Neural progenitor cell (in vitro differentiated cells): ENCODE measurements at regions not wholly inside any gene's neighbourhood (a gene's known extent, or its start where the extent isn't known, plus 50 kb on each side); places are given as distances from the start of the nearest gene placed in this dataset.

Source experiments
- EZH2 ChIP-seq: fragments of 200-600 bp; sonication (generic); IDR thresholded peaks from 2 replicates; pipeline ENCODE4 v1.6.1; 2017; ENCODE audit warnings: antibody characterized with exemption, mild to moderate bottlenecking, moderate library complexity
- EZH2phosphoT487 ChIP-seq: fragments of 200-600 bp; sonication (generic); IDR thresholded peaks from 2 replicates; pipeline ENCODE4 v1.6.1; 2017; ENCODE audit warnings: antibody characterized with exemption
- TF ChIP-seq, protein P1 (sequence below): fragments of 200-600 bp; sonication (generic); IDR thresholded peaks from 2 replicates; pipeline ENCODE4 v1.5.1; 2017; ENCODE audit warnings: antibody characterized with exemption, mild to moderate bottlenecking

DNA sequence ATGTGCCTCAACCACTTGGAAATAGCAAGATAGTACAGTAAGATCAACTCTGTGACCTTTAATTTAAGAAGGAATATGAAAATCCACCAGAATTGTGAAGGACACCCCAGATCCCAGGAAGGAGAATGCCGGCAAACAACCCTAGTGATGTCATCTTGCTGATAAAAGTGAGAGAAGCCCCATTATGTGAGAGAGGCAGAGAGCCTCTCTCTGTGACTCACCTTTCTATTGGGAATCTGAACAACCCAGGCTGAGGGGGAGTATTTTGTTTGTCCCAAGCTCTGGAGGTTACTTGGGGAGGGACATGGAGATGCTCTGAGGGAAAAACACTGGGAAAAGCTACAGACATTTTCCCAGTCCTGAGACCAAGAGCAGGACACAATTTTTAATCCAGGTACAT, 188.3 kb upstream of the FERMT1 start:
- TF ChIP-seq, protein P1, sequence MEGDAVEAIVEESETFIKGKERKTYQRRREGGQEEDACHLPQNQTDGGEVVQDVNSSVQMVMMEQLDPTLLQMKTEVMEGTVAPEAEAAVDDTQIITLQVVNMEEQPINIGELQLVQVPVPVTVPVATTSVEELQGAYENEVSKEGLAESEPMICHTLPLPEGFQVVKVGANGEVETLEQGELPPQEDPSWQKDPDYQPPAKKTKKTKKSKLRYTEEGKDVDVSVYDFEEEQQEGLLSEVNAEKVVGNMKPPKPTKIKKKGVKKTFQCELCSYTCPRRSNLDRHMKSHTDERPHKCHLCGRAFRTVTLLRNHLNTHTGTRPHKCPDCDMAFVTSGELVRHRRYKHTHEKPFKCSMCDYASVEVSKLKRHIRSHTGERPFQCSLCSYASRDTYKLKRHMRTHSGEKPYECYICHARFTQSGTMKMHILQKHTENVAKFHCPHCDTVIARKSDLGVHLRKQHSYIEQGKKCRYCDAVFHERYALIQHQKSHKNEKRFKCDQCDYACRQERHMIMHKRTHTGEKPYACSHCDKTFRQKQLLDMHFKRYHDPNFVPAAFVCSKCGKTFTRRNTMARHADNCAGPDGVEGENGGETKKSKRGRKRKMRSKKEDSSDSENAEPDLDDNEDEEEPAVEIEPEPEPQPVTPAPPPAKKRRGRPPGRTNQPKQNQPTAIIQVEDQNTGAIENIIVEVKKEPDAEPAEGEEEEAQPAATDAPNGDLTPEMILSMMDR: no peak
- TF ChIP-seq EZH2: no peak
- no peak for TF ChIP-seq EZH2phosphoT487
